Keratinocyte (primary cell): ENCODE measurements at regions not wholly inside any gene's neighbourhood (a gene's known extent, or its start where the extent isn't known, plus 50 kb on each side); places are given as distances from the start of the nearest gene placed in this dataset.

Source experiments
- EZH2 ChIP-seq: IDR thresholded peaks from one replicate; pipeline ENCODE4 v1.6.1; 2012; ENCODE audit warnings: inconsistent platforms, mild to moderate bottlenecking, low read length, moderate library complexity
- TF ChIP-seq, protein P1 (sequence below), 3 experiments: IDR thresholded peaks in 1 of 3; conservative IDR thresholded peaks in 1 of 3; optimal IDR thresholded peaks in 1 of 3; 2 replicates in 2 of 3; 3 replicates in 1 of 3; pipeline versions ENCODE3 to v1.5.1; 2011; ENCODE audit warnings: low read length in 3 of 3, mild to moderate bottlenecking in 3 of 3, moderate library complexity in 2 of 3, control low read depth in 1 of 3, inconsistent platforms in 1 of 3; ENCODE audit not compliant: insufficient read depth in 2 of 3; ENCODE audit errors: extremely low read depth in 1 of 3

DNA sequence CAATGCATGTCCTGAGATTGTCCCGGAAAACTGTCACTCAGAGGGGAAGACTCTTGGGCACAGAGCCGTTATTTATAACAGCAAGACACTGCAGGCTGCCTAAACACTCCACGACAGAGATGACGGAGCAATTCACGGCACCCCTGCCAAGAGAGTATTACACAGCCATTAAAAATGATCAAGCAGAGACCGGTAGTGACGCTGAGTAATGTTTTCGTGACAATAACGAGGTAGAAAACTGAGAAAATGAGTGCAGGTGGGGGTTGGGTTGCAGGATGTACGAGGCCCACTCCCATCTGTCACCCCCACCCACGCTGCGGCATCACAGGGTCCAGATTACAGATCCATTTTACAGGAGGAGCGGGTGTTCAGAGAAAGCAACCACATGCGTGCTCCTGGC is 58.9 kb upstream of the LINGO1 start:
- TF ChIP-seq, protein P1, sequence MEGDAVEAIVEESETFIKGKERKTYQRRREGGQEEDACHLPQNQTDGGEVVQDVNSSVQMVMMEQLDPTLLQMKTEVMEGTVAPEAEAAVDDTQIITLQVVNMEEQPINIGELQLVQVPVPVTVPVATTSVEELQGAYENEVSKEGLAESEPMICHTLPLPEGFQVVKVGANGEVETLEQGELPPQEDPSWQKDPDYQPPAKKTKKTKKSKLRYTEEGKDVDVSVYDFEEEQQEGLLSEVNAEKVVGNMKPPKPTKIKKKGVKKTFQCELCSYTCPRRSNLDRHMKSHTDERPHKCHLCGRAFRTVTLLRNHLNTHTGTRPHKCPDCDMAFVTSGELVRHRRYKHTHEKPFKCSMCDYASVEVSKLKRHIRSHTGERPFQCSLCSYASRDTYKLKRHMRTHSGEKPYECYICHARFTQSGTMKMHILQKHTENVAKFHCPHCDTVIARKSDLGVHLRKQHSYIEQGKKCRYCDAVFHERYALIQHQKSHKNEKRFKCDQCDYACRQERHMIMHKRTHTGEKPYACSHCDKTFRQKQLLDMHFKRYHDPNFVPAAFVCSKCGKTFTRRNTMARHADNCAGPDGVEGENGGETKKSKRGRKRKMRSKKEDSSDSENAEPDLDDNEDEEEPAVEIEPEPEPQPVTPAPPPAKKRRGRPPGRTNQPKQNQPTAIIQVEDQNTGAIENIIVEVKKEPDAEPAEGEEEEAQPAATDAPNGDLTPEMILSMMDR (optimal IDR thresholded peaks at IDR 0.05 in 1 of 3, IDR thresholded peaks at IDR 0.05 in 1 of 3, conservative IDR thresholded peaks at IDR 0.05 in 1 of 3; ENCODE audit: extremely low read depth in 1 of 3, insufficient read depth in 2 of 3, low read length in 3 of 3): no peak
- no peak for TF ChIP-seq EZH2
